Fibroblast of villous mesenchyme (primary cell): ENCODE measurements at regions not wholly inside any gene's neighbourhood (a gene's known extent, or its start where the extent isn't known, plus 50 kb on each side); places are given as distances from the start of the nearest gene placed in this dataset.
A peak's percentile ranks its signal among the peaks of the same experiment; 100 is the strongest.

Experiments used
- DNase-seq: peaks from one replicate; pipeline ENCODE4 v3.0.0-alpha.2; 2010; ENCODE audit warnings: low read depth
- H3K4me3 ChIP-seq: 2 replicates; pipeline ENCODE4 v1.5.1; 2011; ENCODE audit warnings: low read depth, mild to moderate bottlenecking, low read length
- CTCF ChIP-seq: IDR thresholded peaks from 2 replicates; pipeline ENCODE4 v1.5.1; 2012; ENCODE audit warnings: low read depth, mild to moderate bottlenecking, low read length; ENCODE audit not compliant: insufficient read depth

- no peak overlapping the region for H3K4me3 ChIP-seq
- no peak for DNase-seq
- TF ChIP-seq CTCF: no peak
These were observed 239.9 kb upstream of the ADAMTS9 start for GRCh38 chr3:64927689-64928088.

GRCh38 chr3:64925575-64925974 lies 237.8 kb upstream of the ADAMTS9 start:
- no peak for DNase-seq
- H3K4me3 ChIP-seq: no peak overlapping the region
- no peak for TF ChIP-seq CTCF

GRCh38 chr3:64924961-64925360 lies 237.2 kb upstream of the ADAMTS9 start:
- TF ChIP-seq CTCF: no peak
- DNase-seq: no peak

GRCh38 chr3:64922213-64922612 lies 234.4 kb upstream of the ADAMTS9 start:
- no peak for DNase-seq

More at GRCh38 chr3:64924961-64925360, 237.2 kb upstream of the ADAMTS9 start:
- no peak overlapping the region for H3K4me3 ChIP-seq

GRCh38 chr3:64921281-64922065 lies 233.7 kb upstream of the ADAMTS9 start:
- TF ChIP-seq CTCF: no peak
- no peak overlapping the region for H3K4me3 ChIP-seq
- DNase-seq: peak; percentile 45

More at GRCh38 chr3:64922213-64922612, 234.4 kb upstream of the ADAMTS9 start:
- no peak for TF ChIP-seq CTCF
- no peak overlapping the region for H3K4me3 ChIP-seq

GRCh38 chr3:64919934-64920333 lies 232.1 kb upstream of the ADAMTS9 start:
- no peak for DNase-seq
- TF ChIP-seq CTCF: no peak
- H3K4me3 ChIP-seq: no peak overlapping the region

GRCh38 chr3:64918989-64919388 lies 231.2 kb upstream of the ADAMTS9 start:
- DNase-seq: peak; percentile 68
- H3K4me3 ChIP-seq: no peak overlapping the region
- TF ChIP-seq CTCF: no peak
